NCI-H1930 (cell line): ENCODE measurements at regions not wholly inside any gene's neighbourhood (a gene's known extent, or its start where the extent isn't known, plus 50 kb on each side); places are given as distances from the start of the nearest gene placed in this dataset.
"Not testable (repeated sequence)": the region's sequence is repeated elsewhere in the genome, so short reads cannot be mapped to it uniquely, and the experiment has no call there.

Experiments
- DNase-seq, 2 experiments: peaks; one replicate each; lab custom pipeline; 2025; lab: John Stamatoyannopoulos, UW

GRCh38 chr5:153939101-153939500 is 99.6 kb downstream of the FAM114A2 start:
- DNase-seq: no peak

- DNase-seq: no peak
These were observed 100.4 kb downstream of the FAM114A2 start for GRCh38 chr5:153938191-153938842.

- DNase-seq: no peak
These were observed 101.0 kb downstream of the FAM114A2 start for GRCh38 chr5:153937661-153938060.

GRCh38 chr5:153935151-153935550 is 103.6 kb downstream of the FAM114A2 start:
- not testable (repeated sequence) for DNase-seq

DNA sequence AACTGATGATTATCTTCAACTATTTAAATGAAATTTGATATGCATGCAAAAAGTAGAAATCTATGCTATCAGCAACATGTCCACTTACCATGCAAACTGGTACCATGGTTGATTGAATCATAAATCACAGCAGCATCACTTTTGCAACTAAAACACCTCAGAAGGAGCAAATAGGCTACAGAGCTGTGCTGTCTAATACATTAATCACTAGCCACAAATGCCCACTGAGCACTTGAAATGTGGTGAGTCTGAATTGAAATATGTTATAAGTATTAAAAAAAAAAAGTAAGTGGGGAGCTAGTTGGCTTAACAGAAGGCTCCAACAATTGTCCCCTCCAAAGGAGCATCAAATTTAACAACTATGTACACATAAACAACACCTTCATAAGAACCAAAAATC is 112.5 kb downstream of the FAM114A2 start:
- DNase-seq: no peak

DNA sequence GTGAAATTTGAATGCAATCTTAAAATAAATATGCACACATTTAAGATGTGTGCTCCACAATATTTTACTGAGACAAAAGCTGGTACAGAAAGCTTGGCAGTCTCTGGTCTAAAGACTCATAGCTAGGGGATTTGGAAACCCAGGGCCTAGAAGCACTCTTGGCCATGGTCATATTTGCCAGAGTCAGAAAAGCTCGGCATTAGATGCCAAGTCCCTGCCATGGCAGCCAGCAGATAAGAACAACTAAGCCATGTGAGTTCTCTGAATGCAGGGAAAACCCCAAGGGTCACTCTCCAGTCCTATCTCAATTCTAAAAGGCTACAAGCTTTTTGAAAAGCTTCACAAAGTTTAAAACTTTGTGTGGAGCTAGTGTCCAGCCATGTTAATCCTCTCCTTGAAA is 119.5 kb downstream of the FAM114A2 start:
- DNase-seq: no peak

DNA sequence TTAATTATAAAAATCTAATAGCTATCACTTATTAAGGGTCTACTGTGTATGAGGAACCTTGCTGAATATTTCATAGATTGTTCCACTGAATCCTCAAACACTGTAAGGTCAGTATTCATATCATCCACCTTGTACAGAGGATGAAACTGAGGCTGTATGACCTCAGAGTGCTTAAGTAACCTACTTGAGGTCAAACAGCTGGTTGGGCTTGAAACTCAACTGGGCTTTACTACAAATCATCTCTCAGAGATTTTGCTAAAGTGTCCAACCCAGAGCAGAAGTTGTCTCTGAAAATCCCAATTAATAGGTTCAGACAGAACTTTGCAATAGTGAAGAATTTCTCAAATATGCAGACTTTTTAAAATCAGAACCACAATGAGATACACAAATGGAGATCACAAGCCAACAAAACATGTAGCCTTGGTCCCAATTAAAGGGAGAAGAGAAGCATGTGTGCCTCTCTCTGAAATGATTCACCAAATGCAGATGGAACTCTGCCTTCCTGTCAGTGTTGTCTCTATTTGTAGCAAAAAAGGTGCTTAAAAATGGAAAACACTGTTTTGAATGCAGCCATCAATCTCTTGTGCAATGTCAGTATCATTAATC is 131.4 kb downstream of the FAM114A2 start:
- DNase-seq: no peak

- no peak for DNase-seq
These were observed 133.5 kb downstream of the FAM114A2 start for GRCh38 chr5:153905219-153905618.

DNA sequence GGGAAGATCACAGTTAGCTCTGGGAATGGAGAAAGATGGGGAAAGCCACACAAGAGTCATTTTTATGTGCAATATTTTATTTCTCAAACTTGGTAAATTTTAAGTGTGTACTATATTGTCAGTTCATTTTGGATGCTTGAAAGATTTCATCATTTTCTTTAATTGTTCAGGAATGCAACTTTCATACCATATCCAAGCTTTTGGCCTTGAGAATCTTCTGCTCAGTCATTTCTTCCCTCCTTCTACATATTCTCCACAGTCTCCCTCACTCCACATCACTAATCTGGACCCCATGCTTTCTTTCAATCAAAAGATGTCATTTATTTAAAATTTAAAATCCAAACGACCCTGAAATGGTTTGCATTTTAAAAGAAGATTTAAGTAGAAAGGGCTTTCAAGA is 135.4 kb downstream of the FAM114A2 start:
- DNase-seq: no peak

GRCh38 chr5:153902016-153902415 is 136.7 kb downstream of the FAM114A2 start:
- no peak for DNase-seq

GRCh38 chr5:153901449-153901848 is 137.3 kb downstream of the FAM114A2 start:
- DNase-seq: no peak

DNA sequence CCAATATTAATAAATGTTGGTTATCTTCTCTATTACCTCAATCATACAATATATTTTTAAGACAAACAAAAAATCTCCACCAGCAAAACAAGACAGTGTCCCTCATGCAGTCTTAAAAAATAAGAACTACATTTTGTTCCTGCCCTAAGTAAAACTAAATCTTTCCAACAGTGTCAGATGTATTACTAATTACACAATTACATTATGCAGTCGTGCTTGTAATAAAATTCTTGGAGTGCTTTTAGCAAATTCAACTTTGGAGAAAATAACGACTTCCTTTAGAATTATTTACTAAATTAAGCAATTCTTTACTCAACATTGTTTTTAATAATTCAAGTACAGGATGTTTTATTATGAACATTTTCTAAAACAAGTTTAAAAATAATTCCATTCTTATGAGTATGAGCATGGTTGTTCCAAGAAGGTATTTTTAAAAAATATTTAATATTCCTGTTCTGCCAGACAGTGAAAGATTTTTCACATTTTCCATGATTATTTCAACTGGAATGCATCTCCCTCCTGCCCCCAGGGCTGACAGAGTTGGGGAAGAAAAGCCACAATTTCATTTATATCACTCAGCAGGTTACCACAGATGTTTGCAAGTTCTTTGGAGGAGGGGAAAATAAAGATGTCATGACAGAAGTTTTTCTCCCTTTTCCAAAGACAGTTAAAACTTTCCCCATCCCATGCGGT is 137.9 kb downstream of the FAM114A2 start:
- DNase-seq: no peak

DNA sequence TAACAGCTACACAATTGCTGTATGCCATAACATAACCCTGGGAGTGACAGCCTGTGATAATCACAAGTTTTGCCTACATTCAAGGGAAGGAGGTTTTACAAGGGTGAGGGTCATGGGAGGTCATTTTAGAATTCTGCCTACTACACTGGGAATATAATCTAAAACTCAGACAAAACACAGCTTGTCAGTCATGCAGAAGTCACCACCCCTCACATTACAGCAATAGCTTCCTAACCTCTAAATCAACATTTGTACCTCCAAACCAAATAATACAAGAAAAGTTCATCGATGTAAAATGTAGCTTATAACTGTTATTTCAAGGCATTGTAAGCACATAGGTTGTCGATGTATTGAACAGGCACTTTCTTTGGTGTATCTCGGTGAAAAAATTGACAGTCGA is 139.0 kb downstream of the FAM114A2 start:
- no peak for DNase-seq

GRCh38 chr5:153896701-153897100 is 142.0 kb downstream of the FAM114A2 start:
- DNase-seq: no peak

DNA sequence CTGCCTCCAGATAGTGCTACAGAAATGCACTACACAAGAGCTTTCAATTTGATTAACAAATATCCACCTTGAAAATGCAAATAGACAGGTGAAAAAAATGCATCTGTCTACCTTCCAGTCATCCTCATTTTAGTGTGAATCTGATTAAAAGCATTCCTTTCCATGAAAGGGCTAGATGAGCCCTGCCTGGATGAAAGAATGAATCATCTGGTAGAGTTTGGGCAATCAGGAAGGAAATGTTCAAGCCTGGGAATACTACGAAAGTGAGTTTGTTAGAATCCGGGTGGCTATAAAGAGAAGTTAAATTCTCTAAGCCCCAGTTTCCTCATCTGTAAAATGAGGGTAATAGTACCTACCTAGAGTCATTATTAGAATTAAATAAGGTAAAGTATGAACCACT is 142.6 kb downstream of the FAM114A2 start:
- no peak for DNase-seq

- no peak for DNase-seq
These were observed 143.4 kb downstream of the FAM114A2 start for GRCh38 chr5:153895266-153895665.

DNA sequence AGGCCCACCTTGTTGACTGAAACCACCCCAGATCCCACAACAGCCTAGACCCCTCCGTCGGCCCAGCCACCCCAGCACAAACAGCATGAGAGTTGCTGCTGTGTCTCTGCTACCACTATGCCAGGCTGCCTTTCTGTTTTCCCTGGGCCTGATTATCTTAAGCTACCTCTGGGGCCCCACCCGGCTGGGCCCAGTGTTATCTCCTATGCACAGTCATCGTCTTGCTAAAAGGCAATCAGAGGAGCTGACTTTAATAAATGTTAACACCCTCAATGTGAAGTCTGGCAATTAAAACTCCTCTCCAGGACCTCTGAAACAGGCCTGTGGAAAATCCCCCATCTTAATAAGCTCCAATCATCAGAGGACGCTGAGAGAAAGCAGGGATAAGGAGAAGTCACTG is 144.9 kb downstream of the FAM114A2 start:
- no peak for DNase-seq

GRCh38 chr5:153891394-153891793 is 147.3 kb downstream of the FAM114A2 start:
- no peak for DNase-seq

DNA sequence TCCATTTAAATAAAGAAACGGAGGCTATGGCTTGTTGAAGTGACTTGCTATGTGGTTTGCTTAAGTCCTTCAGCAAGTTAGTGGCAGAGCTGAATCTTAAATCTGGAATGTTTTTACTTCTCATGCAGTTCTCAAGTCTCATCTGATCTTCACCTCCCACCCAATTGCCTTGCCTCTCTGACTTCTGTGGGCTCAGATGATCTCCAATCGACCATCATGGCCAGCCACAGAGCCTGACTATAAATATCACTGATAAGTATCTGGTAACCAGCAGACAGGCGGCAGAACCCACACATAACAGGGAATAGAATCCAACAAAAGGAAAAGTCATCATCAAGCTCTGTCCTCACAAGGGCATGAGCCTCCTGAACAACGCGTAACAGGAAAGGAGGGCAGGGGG is 149.9 kb downstream of the FAM114A2 start:
- DNase-seq: no peak

DNA sequence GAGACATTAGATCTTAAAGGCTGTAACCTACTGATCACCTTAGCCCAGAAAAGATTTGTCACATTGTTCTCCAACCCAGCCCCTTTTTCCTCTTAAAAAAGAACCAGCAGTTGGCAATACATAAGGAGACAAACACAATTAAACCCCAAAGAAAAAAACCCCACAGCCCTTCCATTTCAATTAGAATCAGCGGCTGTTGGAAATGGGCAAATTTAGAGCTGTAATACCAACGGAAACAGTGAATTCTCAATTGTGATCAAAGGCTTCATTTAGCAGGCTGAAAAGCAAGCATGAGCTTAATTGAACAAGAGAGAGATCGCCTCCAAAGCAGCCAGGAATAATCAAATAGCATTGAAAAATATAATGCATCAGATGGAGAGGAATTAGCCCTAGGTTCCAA is 153.6 kb downstream of the FAM114A2 start:
- DNase-seq: no peak

DNA sequence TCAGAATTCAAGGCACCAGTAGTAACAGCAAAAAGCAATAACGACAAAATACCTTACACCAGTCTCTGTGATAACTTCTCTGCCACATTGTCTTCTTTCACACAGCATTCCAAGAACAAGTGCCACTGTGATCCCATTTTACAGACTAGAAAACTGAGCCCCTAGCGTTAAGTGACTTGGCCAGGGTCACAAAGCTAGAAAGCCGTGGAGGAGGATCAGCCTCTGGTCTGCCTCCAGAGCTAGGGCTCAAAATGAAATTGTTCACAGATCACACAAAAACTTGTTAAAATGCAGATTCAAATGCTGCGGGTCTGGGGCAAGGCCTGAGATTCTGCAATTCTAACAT is 154.1 kb downstream of the FAM114A2 start:
- no peak for DNase-seq

DNA sequence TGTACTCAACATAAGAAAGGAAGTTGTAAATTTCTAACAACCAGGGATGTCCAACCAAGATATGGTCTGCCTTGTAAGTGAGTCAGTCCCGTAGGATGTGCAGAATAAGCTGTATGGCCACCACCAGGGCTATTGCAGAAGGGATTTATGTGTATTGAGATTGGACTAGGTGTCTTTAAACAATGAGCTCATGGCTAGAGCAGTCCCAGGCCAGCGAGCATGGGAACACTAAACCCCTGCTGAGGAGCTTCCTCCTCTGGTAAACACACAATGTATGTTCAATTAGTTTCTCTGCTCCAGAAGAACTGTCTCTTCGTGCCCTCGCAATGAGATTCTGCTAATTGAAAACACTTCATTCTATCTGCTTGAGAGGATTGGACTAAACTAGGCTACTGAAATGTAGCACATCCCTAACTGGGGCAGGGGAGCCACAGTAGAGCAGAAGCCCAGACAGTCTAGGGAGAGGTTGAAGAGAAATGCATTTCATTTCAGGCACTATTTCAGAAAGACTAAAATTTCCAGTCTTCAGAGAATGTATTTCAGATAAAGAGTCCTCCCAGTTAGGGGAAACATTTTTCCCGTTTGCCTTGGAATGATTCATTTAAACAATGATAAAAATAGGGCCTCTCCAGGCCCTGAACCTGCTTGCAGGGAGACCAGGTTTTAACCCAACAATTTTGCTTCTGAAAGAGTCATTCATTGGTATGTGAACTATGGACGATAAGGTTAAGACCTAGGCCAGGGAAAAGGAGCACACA is 154.7 kb downstream of the FAM114A2 start:
- no peak for DNase-seq

GRCh38 chr5:153881687-153882086 is 157.0 kb downstream of the FAM114A2 start:
- no peak for DNase-seq
